PFSK-1 (cell line): ENCODE measurements at regions not wholly inside any gene's neighbourhood (a gene's known extent, or its start where the extent isn't known, plus 50 kb on each side); places are given as distances from the start of the nearest gene placed in this dataset.

Experiments used
- POLR2AphosphoS5 ChIP-seq: IDR thresholded peaks from 2 replicates; pipeline ENCODE4 v1.6.1; 2012; ENCODE audit warnings: low read depth, mild to moderate bottlenecking, control low read depth, low read length, moderate library complexity
- REST ChIP-seq, 2 experiments: IDR thresholded peaks; 2 replicates each; pipeline versions ENCODE4 v1.6.1 to v1.8.0; 2011 to 2012; ENCODE audit warnings: low read depth in 2 of 2, low read length in 2 of 2, control low read depth in 1 of 2, inconsistent platforms in 1 of 2, mild to moderate bottlenecking in 1 of 2, moderate library complexity in 1 of 2; ENCODE audit not compliant: insufficient read depth in 1 of 2
- SIN3A ChIP-seq: IDR thresholded peaks from 2 replicates; pipeline ENCODE4 v1.6.1; 2012; ENCODE audit warnings: mild to moderate bottlenecking, low read length, moderate library complexity, borderline replicate concordance; ENCODE audit not compliant: insufficient read depth
- TAF1 ChIP-seq: IDR thresholded peaks from 2 replicates; pipeline ENCODE4 v1.6.1; 2012; ENCODE audit warnings: low read length, control low read depth, borderline replicate concordance; ENCODE audit not compliant: insufficient read depth

DNA sequence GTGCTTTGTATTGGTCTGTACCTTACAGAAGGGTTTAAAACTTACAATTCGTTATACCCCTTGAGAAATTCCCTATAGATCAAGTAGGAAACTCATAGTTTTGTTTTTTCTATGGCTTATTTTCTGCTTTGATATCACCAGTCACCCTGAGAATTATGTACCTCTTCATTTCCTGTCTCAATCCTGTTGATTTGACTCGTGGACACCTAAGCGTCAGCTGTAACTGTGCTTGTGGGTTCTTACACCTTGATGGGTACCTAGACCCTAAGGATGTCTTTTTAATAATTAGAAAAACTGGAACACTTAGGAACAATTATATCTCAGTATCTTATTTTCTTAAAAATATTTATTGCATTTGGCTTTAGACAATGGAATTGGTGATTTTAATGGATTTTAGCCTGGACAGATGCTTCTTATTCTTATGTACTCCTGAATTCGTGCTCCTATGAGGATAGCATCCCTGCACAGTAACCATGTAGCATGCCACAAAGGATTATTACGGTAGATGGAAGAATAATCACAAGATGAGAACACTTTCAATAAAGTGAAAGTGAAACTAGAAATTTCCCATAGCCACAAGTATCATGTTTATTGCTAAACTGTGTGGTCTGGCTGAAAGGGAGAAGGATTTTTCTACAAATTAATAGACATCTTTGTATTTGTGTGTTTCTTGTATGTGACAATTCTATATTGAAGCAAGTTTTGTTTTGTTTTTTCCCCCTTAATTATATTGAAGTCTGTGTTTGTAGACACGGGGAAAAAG, 1920.3 kb upstream of the WWC1 start:
- TF ChIP-seq POLR2AphosphoS5 (no peak), REST (IDR thresholded peaks at IDR 0.05; ENCODE audit: insufficient read depth in 1 of 2, low read depth in 2 of 2, low read length in 2 of 2) (no peak), SIN3A (no peak), TAF1 (no peak)
